Activated CD8-positive, alpha-beta memory T cell treated with anti-CD3 and anti-CD28 coated beads, Interleukin-2, amount 10 ng/mL, durations not matched to agents 7 days and 5 days (primary cell): ENCODE measurements at regions not wholly inside any gene's neighbourhood (a gene's known extent, or its start where the extent isn't known, plus 50 kb on each side); places are given as distances from the start of the nearest gene placed in this dataset.
"Not testable (repeated sequence)": the region's sequence is repeated elsewhere in the genome, so short reads cannot be mapped to it uniquely, and the experiment has no call there.

Experiments used
- ATAC-seq: fragments of 150-1000 bp; cut with Tn5 transposase; one replicate; pipeline ENCODE4 v1.10.0; 2021; ENCODE audit warnings: moderate library complexity
- CTCF ChIA-PET: fragments of 350-600 bp; sonication (Branson Sonifier 250); formaldehyde crosslinking; loops from one replicate; lab custom pipeline; 2021; ENCODE audit warnings: antibody characterized with exemption; lab: Charles Lee
- DNase-seq: peaks from one replicate; pipeline ENCODE4 v3.0.0-alpha.2; 2020
- H3K27ac Mint-ChIP-seq: one replicate; pipeline ENCODE4 v1.8.0; 2021; ENCODE audit warnings: mild to moderate bottlenecking, mixed read lengths
- H3K27me3 Mint-ChIP-seq: one replicate; pipeline ENCODE4 v1.8.0; 2021; ENCODE audit warnings: mixed read lengths
- H3K36me3 Mint-ChIP-seq: one replicate; pipeline ENCODE4 v1.8.0; 2021; ENCODE audit warnings: mild to moderate bottlenecking, mixed read lengths
- H3K4me1 Mint-ChIP-seq: one replicate; pipeline ENCODE4 v1.8.0; 2021; ENCODE audit warnings: mixed read lengths
- H3K4me3 Mint-ChIP-seq: one replicate; pipeline ENCODE4 v1.8.0; 2021; ENCODE audit warnings: mild to moderate bottlenecking, moderate library complexity, mixed read lengths
- H3K9me3 Mint-ChIP-seq: one replicate; pipeline ENCODE4 v1.8.0; 2022; ENCODE audit warnings: low read depth, mixed read lengths

GRCh38 chr5:135178476-135179155 is 144.6 kb upstream of the PITX1 start:
- Mint-ChIP-seq H3K36me3 (no peaks in the 10 kb centered on the region), H3K27me3 (peaks cover 6% of the 10 kb centered on the region), H3K4me1 (no peaks in the 10 kb centered on the region), H3K4me3 (no peak overlapping the region), H3K27ac (no peak overlapping the region), H3K9me3 (no peaks in the 10 kb centered on the region)
- DNase-seq = no peak
- ATAC-seq = no peak
- CTCF ChIA-PET = interaction anchor here (1.0 kb wide), 1 partner anchor 11 kb away, joined by 4 read pairs; no protein-coding TSS in a partner anchor

- CTCF ChIA-PET = interaction anchor here (1.2 kb wide), 1 partner anchor 13 kb away, joined by 3 read pairs; no protein-coding TSS in a partner anchor
- no peaks in the 10 kb centered on the region for H3K9me3 Mint-ChIP-seq
- ATAC-seq (no peak), DNase-seq (no peak)
- H3K27me3 Mint-ChIP-seq = peaks cover 11% of the 10 kb centered on the region
- H3K4me1 Mint-ChIP-seq = no peaks in the 10 kb centered on the region
- no peak overlapping the region for H3K27ac Mint-ChIP-seq
- H3K36me3 Mint-ChIP-seq = no peaks in the 10 kb centered on the region
- H3K4me3 Mint-ChIP-seq = no peak overlapping the region
These were observed 143.6 kb upstream of the PITX1 start for GRCh38 chr5:135177591-135177990.

- CTCF ChIA-PET = interaction anchor here (1.2 kb wide), 1 partner anchor 14 kb away, joined by 3 read pairs; no protein-coding TSS in a partner anchor
- Mint-ChIP-seq H3K9me3 (no peaks in the 10 kb centered on the region), H3K36me3 (no peaks in the 10 kb centered on the region)
These were observed 143.0 kb upstream of the PITX1 start for GRCh38 chr5:135176991-135177390.

GRCh38 chr5:135174315-135175096 is 140.5 kb upstream of the PITX1 start:
- Mint-ChIP-seq H3K27ac (no peak overlapping the region), H3K4me3 (no peak overlapping the region), H3K9me3 (no peaks in the 10 kb centered on the region), H3K36me3 (no peaks in the 10 kb centered on the region), H3K4me1 (no peaks in the 10 kb centered on the region), H3K27me3 (peaks cover 32% of the 10 kb centered on the region)
- CTCF ChIA-PET = interaction anchor here (1.3 to 1.6 kb wide), 2 partner anchors 16 to 19 kb away, joined by 3 read pairs; no protein-coding TSS in a partner anchor
- DNase-seq = no peak
- no peak for ATAC-seq

More at GRCh38 chr5:135176991-135177390, 143.0 kb upstream of the PITX1 start:
- H3K27me3 Mint-ChIP-seq = peaks cover 16% of the 10 kb centered on the region
- ATAC-seq = no peak
- H3K4me3 Mint-ChIP-seq = no peak overlapping the region
- H3K27ac Mint-ChIP-seq = no peak overlapping the region
- DNase-seq = no peak
- H3K4me1 Mint-ChIP-seq = no peaks in the 10 kb centered on the region

- CTCF ChIA-PET = interaction anchor here (1.3 to 1.6 kb wide), 2 partner anchors 15 to 20 kb away, joined by 3 read pairs; no protein-coding TSS in a partner anchor
- H3K9me3 Mint-ChIP-seq = no peaks in the 10 kb centered on the region
- no peak overlapping the region for H3K4me3 Mint-ChIP-seq
- H3K27ac Mint-ChIP-seq = no peak overlapping the region
- DNase-seq = no peak
- H3K4me1 Mint-ChIP-seq = no peaks in the 10 kb centered on the region
- H3K36me3 Mint-ChIP-seq = no peaks in the 10 kb centered on the region
- peaks cover 34% of the 10 kb centered on the region for H3K27me3 Mint-ChIP-seq
- no peak for ATAC-seq
These were observed 139.7 kb upstream of the PITX1 start for GRCh38 chr5:135173662-135174290.

- CTCF ChIA-PET = no interaction called here
- no peaks in the 10 kb centered on the region for H3K4me1 Mint-ChIP-seq
- ATAC-seq = no peak
These were observed 138.7 kb upstream of the PITX1 start for GRCh38 chr5:135172718-135173117.

GRCh38 chr5:135171336-135171735 is 137.3 kb upstream of the PITX1 start:
- no peaks in the 10 kb centered on the region for H3K9me3 Mint-ChIP-seq
- no peak for ATAC-seq

More at GRCh38 chr5:135172718-135173117, 138.7 kb upstream of the PITX1 start:
- no peaks in the 10 kb centered on the region for H3K9me3 Mint-ChIP-seq
- H3K27ac Mint-ChIP-seq = no peak overlapping the region
- DNase-seq = no peak
- H3K4me3 Mint-ChIP-seq = no peak overlapping the region
- H3K36me3 Mint-ChIP-seq = no peaks in the 10 kb centered on the region
- H3K27me3 Mint-ChIP-seq = peaks cover 42% of the 10 kb centered on the region

GRCh38 chr5:135170500-135170899 is 136.5 kb upstream of the PITX1 start:
- H3K27me3 Mint-ChIP-seq = peaks cover 49% of the 10 kb centered on the region
- no peak for ATAC-seq
- DNase-seq = no peak
- H3K27ac Mint-ChIP-seq = no peak overlapping the region
- H3K4me1 Mint-ChIP-seq = no peaks in the 10 kb centered on the region
- CTCF ChIA-PET = no interaction called here
- no peak overlapping the region for H3K4me3 Mint-ChIP-seq
- H3K36me3 Mint-ChIP-seq = no peaks in the 10 kb centered on the region
- no peaks in the 10 kb centered on the region for H3K9me3 Mint-ChIP-seq

More at GRCh38 chr5:135171336-135171735, 137.3 kb upstream of the PITX1 start:
- H3K4me3 Mint-ChIP-seq = no peak overlapping the region
- H3K4me1 Mint-ChIP-seq = no peaks in the 10 kb centered on the region
- DNase-seq = no peak
- H3K36me3 Mint-ChIP-seq = no peaks in the 10 kb centered on the region
- H3K27ac Mint-ChIP-seq = no peak overlapping the region
- CTCF ChIA-PET = no interaction called here
- H3K27me3 Mint-ChIP-seq = peaks cover 44% of the 10 kb centered on the region

- no peaks in the 10 kb centered on the region for H3K9me3 Mint-ChIP-seq
- ATAC-seq (no peak), DNase-seq (no peak)
- no peaks in the 10 kb centered on the region for H3K4me1 Mint-ChIP-seq
- H3K27me3 Mint-ChIP-seq = peaks cover 52% of the 10 kb centered on the region
- H3K27ac Mint-ChIP-seq = no peak overlapping the region
- no peak overlapping the region for H3K4me3 Mint-ChIP-seq
- H3K36me3 Mint-ChIP-seq = no peaks in the 10 kb centered on the region
- CTCF ChIA-PET = no interaction called here
These were observed 135.7 kb upstream of the PITX1 start for GRCh38 chr5:135169753-135170152.

- Mint-ChIP-seq H3K4me3 (no peak overlapping the region), H3K27ac (no peak overlapping the region), H3K27me3 (peaks cover 47% of the 10 kb centered on the region), H3K36me3 (no peaks in the 10 kb centered on the region), H3K9me3 (no peaks in the 10 kb centered on the region), H3K4me1 (no peaks in the 10 kb centered on the region)
- CTCF ChIA-PET = interaction anchor here (0.8 kb wide), 1 partner anchor 24 kb away, joined by 3 read pairs; no protein-coding TSS in a partner anchor
- no peak for DNase-seq
- no peak for ATAC-seq
These were observed 133.6 kb upstream of the PITX1 start for GRCh38 chr5:135167634-135168033.

GRCh38 chr5:135164873-135165614 is 131.0 kb upstream of the PITX1 start:
- H3K4me1 Mint-ChIP-seq, H3K4me3 Mint-ChIP-seq, ATAC-seq, H3K36me3 Mint-ChIP-seq, H3K9me3 Mint-ChIP-seq, CTCF ChIA-PET, DNase-seq, H3K27ac Mint-ChIP-seq: not testable (repeated sequence)
- peaks cover 41% of the 10 kb centered on the region for H3K27me3 Mint-ChIP-seq

GRCh38 chr5:135163964-135164363 is 129.9 kb upstream of the PITX1 start:
- ATAC-seq = no peak
- Mint-ChIP-seq H3K4me3 (no peak overlapping the region), H3K27ac (no peak overlapping the region), H3K4me1 (no peaks in the 10 kb centered on the region), H3K27me3 (peaks cover 48% of the 10 kb centered on the region), H3K36me3 (no peaks in the 10 kb centered on the region), H3K9me3 (peaks cover 2% of the 10 kb centered on the region)
- no peak for DNase-seq
- CTCF ChIA-PET = no interaction called here

GRCh38 chr5:135163391-135163790 is 129.4 kb upstream of the PITX1 start:
- DNase-seq (no peak), ATAC-seq (no peak)
- H3K4me1 Mint-ChIP-seq = no peaks in the 10 kb centered on the region
- H3K4me3 Mint-ChIP-seq = no peak overlapping the region
- peaks cover 42% of the 10 kb centered on the region for H3K27me3 Mint-ChIP-seq
- no peak overlapping the region for H3K27ac Mint-ChIP-seq
- peaks cover 2% of the 10 kb centered on the region for H3K9me3 Mint-ChIP-seq
- CTCF ChIA-PET = no interaction called here
- H3K36me3 Mint-ChIP-seq = no peaks in the 10 kb centered on the region
